ENCODE measurements at regions not wholly inside any gene's neighbourhood (a gene's known extent, or its start where the extent isn't known, plus 50 kb on each side); places are given as distances from the start of the nearest gene placed in this dataset.

GRCh38 chr17:14922411-14922810 lies 342.7 kb downstream of the PMP22 start:
- TF ChIP-seq, protein P1, sequence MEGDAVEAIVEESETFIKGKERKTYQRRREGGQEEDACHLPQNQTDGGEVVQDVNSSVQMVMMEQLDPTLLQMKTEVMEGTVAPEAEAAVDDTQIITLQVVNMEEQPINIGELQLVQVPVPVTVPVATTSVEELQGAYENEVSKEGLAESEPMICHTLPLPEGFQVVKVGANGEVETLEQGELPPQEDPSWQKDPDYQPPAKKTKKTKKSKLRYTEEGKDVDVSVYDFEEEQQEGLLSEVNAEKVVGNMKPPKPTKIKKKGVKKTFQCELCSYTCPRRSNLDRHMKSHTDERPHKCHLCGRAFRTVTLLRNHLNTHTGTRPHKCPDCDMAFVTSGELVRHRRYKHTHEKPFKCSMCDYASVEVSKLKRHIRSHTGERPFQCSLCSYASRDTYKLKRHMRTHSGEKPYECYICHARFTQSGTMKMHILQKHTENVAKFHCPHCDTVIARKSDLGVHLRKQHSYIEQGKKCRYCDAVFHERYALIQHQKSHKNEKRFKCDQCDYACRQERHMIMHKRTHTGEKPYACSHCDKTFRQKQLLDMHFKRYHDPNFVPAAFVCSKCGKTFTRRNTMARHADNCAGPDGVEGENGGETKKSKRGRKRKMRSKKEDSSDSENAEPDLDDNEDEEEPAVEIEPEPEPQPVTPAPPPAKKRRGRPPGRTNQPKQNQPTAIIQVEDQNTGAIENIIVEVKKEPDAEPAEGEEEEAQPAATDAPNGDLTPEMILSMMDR (IDR thresholded peaks at IDR 0.05) = no peak
- no peak for TF ChIP-seq POLR2A (IDR thresholded peaks at IDR 0.05)
